ENCODE measurements at regions not wholly inside any gene's neighbourhood (a gene's known extent, or its start where the extent isn't known, plus 50 kb on each side); places are given as distances from the start of the nearest gene placed in this dataset.
"Not testable (repeated sequence)": the region's sequence is repeated elsewhere in the genome, so short reads cannot be mapped to it uniquely, and the experiment has no call there.

GRCh38 chr4:82124365-82124764 lies 249.4 kb downstream of the HNRNPD start:
- intact Hi-C loops (cut with DNase I), result no loop called here
- no peak for DNase-seq (ENCODE audit: low spot score)
- no peak for ATAC-seq

- intact Hi-C loops (cut with DNase I), result no loop called here
- ATAC-seq (no peak), DNase-seq (ENCODE audit: low spot score) (no peak)
These were observed 249.9 kb downstream of the HNRNPD start for GRCh38 chr4:82123934-82124333.

GRCh38 chr4:82115183-82115582 lies 258.6 kb downstream of the HNRNPD start:
- DNase-seq (ENCODE audit: low spot score); intact Hi-C loops (cut with DNase I); ATAC-seq: not testable (repeated sequence)

GRCh38 chr4:82108506-82108905 lies 265.3 kb downstream of the HNRNPD start:
- no peak for DNase-seq (ENCODE audit: low spot score)
- no peak for ATAC-seq
- intact Hi-C loops (cut with DNase I), result no loop called here

GRCh38 chr4:82104578-82104977 lies 269.2 kb downstream of the HNRNPD start:
- intact Hi-C loops (cut with DNase I), result no loop called here
- ATAC-seq, result no peak
- DNase-seq (ENCODE audit: low spot score), result no peak

GRCh38 chr4:82099928-82100579 lies 273.7 kb downstream of the HNRNPD start:
- intact Hi-C loops (cut with DNase I), result no loop called here
- no peak for DNase-seq (ENCODE audit: low spot score)
- no peak for ATAC-seq

- intact Hi-C loops (cut with DNase I), result no loop called here
- ATAC-seq (no peak), DNase-seq (ENCODE audit: low spot score) (no peak)
These were observed 276.3 kb downstream of the HNRNPD start for GRCh38 chr4:82097504-82097903.

GRCh38 chr4:82090717-82091116 lies 283.1 kb downstream of the HNRNPD start:
- intact Hi-C loops (cut with DNase I), result no loop called here
- no peak for ATAC-seq
- DNase-seq (ENCODE audit: low spot score), result no peak

- DNase-seq (ENCODE audit: low spot score) (no peak), ATAC-seq (no peak)
- intact Hi-C loops (cut with DNase I), result no loop called here
These were observed 289.0 kb downstream of the HNRNPD start for GRCh38 chr4:82084747-82085146.

GRCh38 chr4:82077471-82077995 lies 296.3 kb downstream of the HNRNPD start:
- ATAC-seq; intact Hi-C loops (cut with DNase I); DNase-seq (ENCODE audit: low spot score): not testable (repeated sequence)

- intact Hi-C loops (cut with DNase I), result no loop called here
- no peak for DNase-seq (ENCODE audit: low spot score)
- ATAC-seq, result no peak
These were observed 297.0 kb downstream of the HNRNPD start for GRCh38 chr4:82076809-82077208.

- DNase-seq (ENCODE audit: low spot score), result no peak
- ATAC-seq, result no peak
- intact Hi-C loops (cut with DNase I), result no loop called here
These were observed 297.4 kb downstream of the HNRNPD start for GRCh38 chr4:82076359-82076758.

GRCh38 chr4:82071951-82072350 lies 301.8 kb downstream of the HNRNPD start:
- intact Hi-C loops (cut with DNase I), result no loop called here

GRCh38 chr4:82069883-82070638 lies 303.7 kb downstream of the HNRNPD start:
- intact Hi-C loops (cut with DNase I), result no loop called here
- no peak for DNase-seq (ENCODE audit: low spot score)
- no peak for ATAC-seq

More at GRCh38 chr4:82071951-82072350, 301.8 kb downstream of the HNRNPD start:
- no peak for DNase-seq (ENCODE audit: low spot score)
- no peak for ATAC-seq

GRCh38 chr4:82063017-82063416 lies 310.8 kb downstream of the HNRNPD start:
- intact Hi-C loops (cut with DNase I), result no loop called here

GRCh38 chr4:82057990-82058544 lies 315.7 kb downstream of the HNRNPD start:
- ATAC-seq (no peak), DNase-seq (ENCODE audit: low spot score) (no peak)
- intact Hi-C loops (cut with DNase I), result no loop called here

More at GRCh38 chr4:82063017-82063416, 310.8 kb downstream of the HNRNPD start:
- ATAC-seq (no peak), DNase-seq (ENCODE audit: low spot score) (no peak)

- DNase-seq (ENCODE audit: low spot score), result no peak
- no peak for ATAC-seq
- intact Hi-C loops (cut with DNase I), result no loop called here
These were observed 318.6 kb downstream of the HNRNPD start for GRCh38 chr4:82055156-82055555.

GRCh38 chr4:82053396-82053795 lies 320.4 kb downstream of the HNRNPD start:
- ATAC-seq, result no peak
- intact Hi-C loops (cut with DNase I), result no loop called here

GRCh38 chr4:82050796-82051195 lies 323.0 kb downstream of the HNRNPD start:
- intact Hi-C loops (cut with DNase I), result no loop called here
- no peak for ATAC-seq

More at GRCh38 chr4:82053396-82053795, 320.4 kb downstream of the HNRNPD start:
- no peak for DNase-seq (ENCODE audit: low spot score)

GRCh38 chr4:82049294-82049693 lies 324.5 kb downstream of the HNRNPD start:
- ATAC-seq (no peak), DNase-seq (ENCODE audit: low spot score) (no peak)
- intact Hi-C loops (cut with DNase I), result no loop called here

More at GRCh38 chr4:82050796-82051195, 323.0 kb downstream of the HNRNPD start:
- no peak for DNase-seq (ENCODE audit: low spot score)
